H1 (cell line): ENCODE measurements at regions not wholly inside any gene's neighbourhood (a gene's known extent, or its start where the extent isn't known, plus 50 kb on each side); places are given as distances from the start of the nearest gene placed in this dataset.

Experiments
- CHD2 ChIP-seq: IDR thresholded peaks from 2 replicates; pipeline ENCODE4 v1.6.1; 2012; ENCODE audit warnings: low read length, improper control_type of control experiment
- CREB1 ChIP-seq: IDR thresholded peaks from 2 replicates; pipeline ENCODE4 v1.6.1; 2012; ENCODE audit warnings: inconsistent platforms
- FOSL1 ChIP-seq: IDR thresholded peaks from 2 replicates; pipeline ENCODE4 v1.6.1; 2011; ENCODE audit warnings: mild to moderate bottlenecking, low read depth, low read length, moderate library complexity; ENCODE audit not compliant: insufficient read depth
- HDAC6 ChIP-seq: IDR thresholded peaks from one replicate; pipeline ENCODE4 v1.7.1; 2012; ENCODE audit warnings: low read depth, mild to moderate bottlenecking, inconsistent platforms, low read length, moderate library complexity
- RBBP5 ChIP-seq: IDR thresholded peaks from 2 replicates; pipeline ENCODE4 v1.7.1; 2012; ENCODE audit warnings: low read depth, mild to moderate bottlenecking, inconsistent platforms, low read length, moderate library complexity, borderline replicate concordance
- RNF2 ChIP-seq: fragments of 200-900, 300-1000 bp; sonication (generic); IDR thresholded peaks from 2 replicates; pipeline ENCODE4 v1.7.1; 2016; ENCODE audit warnings: borderline replicate concordance, low read depth, mild to moderate bottlenecking, antibody characterized with exemption, low read length; ENCODE audit not compliant: poor library complexity, severe bottlenecking; ENCODE audit errors: missing control alignments

DNA sequence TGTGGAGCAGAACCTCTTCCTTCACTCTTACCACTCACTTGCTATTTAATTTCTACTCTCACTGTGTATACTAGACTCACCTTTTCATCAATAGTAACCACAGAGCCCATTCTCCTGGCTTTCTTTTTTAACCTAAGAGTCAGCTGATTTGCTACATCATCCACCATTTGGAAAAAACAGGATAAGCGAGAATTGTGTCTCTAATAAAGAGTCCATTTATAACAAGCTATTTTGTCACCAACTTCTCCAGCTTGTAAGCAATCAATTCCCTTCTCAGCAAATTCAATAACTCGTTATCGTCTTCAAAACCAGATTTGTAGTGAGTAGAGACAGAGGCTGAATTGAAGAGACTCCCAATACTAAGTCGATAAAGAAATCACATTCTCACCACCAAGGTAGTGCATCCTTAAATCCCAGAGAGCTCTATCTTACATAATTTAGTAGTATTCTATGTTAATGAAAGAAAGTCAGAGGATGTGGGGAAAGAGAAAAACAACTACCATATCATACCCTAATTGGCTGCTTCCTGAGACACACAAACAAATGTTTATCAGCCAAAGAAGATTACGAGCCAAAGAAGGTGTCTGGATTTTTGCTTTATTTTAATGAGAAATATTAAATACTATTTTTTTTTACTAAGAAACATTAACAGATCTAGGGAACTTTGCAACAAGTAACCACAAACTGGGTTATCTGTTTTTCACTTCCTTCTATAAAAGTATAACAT lies 52.5 kb upstream of the SPTBN1 start (continued):
- TF ChIP-seq FOSL1 (no peak), HDAC6 (no peak), RNF2 (no peak), CREB1 (no peak), CHD2 (no peak), RBBP5 (no peak)
- TF ChIP-seq, all 59 proteins: peak for 0
